ENCODE measurements at regions not wholly inside any gene's neighbourhood (a gene's known extent, or its start where the extent isn't known, plus 50 kb on each side); places are given as distances from the start of the nearest gene placed in this dataset.

DNA sequence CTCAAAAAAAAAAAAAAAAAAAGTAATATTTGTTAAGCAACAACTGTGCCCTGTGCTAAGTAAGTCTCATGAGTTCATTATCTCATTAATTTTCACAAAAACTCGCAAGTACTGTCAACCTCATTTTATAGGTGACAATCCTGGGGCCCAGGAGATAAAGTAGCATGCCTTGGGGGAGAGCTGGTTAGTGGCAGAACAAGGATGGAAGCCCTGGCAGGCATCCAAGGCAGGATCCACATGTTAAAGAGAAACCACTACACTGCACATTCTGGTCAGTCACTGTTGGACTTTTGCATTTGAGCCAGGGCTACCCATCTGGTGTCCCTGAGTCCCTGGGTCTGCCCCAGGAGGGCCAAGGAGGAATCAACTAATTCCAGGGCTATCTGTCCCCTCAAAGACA is 54.6 kb downstream of the ZFP36L2 start:
- DNase-seq = no peak

- no peak for DNase-seq
Measured at GRCh38 chr2:43170405-43171105, 55.9 kb downstream of the ZFP36L2 start.

GRCh38 chr2:43169987-43170386 is 56.4 kb downstream of the ZFP36L2 start:
- no peak for DNase-seq

DNA sequence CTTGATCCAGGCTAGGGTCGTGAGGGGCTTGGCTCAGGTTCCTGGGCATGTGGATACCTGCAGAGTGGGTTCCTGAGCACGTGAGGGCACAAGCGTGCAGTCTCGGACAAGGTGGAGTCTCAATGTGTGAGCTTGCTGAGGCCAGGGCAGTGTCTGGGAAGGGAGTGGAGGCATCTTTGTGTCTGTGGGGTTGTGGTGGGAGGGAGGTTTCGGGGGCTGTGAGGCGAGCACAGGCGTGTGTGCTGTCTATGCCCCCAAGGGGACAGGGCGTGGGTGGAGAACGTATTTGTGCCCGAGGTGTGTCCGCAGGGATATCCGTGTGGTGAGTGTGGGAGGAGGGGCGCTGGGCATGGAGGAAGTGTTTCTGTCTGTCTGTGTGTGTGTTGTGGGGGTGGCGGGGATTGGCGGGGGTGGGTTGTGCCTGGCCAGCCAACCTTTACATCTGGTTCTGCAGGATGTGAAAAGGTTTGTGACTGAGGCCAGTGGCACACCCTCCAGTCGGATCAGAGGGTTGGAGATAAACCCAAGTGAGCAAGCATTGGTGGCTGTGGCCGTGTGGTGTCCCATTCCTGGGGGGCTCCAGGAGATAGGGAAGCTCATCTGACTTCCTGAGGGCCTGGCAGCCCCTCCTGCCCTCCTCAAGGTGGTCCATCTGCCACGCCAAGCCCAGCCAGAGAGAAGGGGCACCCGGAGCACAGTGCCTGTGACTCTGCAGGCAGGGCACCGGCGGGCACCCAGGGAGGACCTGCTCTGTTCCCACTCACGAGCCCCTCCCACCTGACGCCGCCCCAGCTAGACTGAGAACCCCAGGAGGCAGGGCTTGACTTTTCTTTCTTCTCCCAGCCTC is 57.1 kb downstream of the ZFP36L2 start:
- DNase-seq = no peak

- no peak for DNase-seq
Measured at GRCh38 chr2:43168016-43168369, 58.4 kb downstream of the ZFP36L2 start.

DNA sequence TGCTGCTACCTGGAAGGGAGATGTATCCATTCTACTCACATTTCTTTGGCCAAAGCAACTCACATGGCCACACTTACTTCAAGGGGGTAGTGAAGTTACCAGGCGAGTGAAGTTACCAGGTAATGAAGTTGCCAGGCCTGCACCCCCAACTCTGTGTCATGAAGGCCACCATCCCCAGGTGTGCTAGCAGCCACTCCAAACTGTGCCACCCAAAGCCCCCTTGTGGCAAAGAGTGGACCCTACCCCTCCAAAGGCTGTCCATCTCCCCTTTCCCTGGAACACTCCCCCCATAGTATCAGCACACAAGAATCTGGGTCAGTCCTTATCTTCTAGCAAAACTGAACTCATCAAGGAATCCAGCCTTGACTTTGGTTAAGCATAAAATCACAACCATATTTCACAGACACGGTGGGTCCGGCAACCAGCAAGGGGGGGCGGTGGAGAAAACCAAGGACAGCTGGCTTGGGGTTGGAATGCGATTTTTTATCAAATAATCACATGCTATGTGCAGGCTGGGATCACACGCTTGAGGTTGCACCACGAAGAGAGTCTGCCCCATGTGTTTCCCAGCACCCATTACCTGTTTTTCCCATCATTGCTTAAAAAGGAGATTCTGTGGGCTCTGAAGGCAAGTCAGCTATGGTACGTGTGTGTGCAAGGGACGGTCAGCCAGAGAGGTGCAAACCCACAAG is 60.9 kb downstream of the ZFP36L2 start:
- no peak for DNase-seq

GRCh38 chr2:43164686-43165085 is 61.7 kb downstream of the ZFP36L2 start:
- DNase-seq = no peak

DNA sequence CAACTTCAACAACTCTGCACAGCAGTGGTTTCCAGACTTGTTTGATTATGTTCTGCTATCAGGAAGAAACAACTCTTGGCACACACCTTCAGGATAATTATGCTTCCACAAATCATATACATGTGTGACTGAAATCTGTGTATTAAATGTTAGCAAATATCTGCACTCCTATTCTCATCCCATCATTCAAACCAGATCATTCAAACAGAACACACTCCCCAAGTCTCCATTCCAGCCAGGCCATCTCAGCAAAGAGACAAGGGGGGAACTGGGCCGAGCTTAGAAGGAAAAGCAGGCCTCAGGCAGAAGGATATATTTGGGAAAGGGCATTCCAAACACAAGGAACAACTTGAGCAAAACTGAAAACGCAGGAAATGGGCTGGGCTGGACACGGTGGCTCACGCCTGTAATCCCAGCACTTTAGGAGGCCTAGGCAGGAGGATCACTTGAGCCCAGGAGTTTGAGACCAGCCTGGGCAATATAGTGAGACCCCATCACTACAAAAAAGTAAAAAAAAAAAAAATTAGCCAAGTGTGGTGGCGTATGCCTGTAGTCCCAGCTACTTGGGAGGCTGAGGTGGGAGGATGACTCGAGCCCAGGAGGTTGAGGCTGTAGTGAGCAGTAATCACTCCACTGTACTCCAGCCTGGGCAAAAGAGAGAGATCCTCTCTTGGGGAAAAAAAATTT is 62.7 kb downstream of the ZFP36L2 start:
- no peak for DNase-seq

DNA sequence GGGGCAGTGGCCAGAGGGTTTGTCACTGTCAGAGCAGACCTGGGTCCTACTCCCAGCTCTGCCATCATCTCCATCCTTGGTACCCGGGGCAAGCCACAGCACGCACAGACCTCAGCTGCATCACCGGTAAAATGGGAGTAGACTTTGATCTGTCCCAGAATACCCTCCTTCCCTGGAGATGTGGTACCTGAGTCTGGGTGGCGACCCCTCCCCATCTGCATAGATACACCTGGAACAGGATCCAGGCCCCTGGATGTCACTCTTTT is 64.0 kb downstream of the ZFP36L2 start:
- DNase-seq = no peak

GRCh38 chr2:43161650-43162510 is 64.5 kb downstream of the ZFP36L2 start:
- no peak for DNase-seq

GRCh38 chr2:43160778-43161177 is 65.6 kb downstream of the ZFP36L2 start:
- DNase-seq = no peak

DNA sequence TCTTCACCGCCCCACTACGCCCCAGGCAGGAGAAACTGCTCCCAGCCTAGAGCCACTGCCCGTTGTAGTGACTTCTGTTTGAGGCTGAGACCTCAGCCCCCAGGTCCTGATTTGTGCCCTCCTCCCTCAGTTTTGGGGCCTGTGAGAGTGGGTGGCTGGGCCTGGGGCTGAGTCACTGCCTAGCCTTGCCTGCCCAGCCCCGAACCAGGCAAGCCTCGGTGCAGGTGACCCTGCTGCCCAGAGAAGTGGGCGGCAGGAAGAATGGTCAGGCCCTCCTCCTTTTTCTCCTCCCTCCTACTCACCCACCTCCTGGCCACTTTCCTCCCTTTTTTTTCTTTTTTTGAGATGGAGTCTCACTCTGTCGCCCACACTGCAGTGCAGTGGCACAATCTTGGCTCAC is 66.6 kb downstream of the ZFP36L2 start:
- no peak for DNase-seq

- no peak for DNase-seq
Measured at GRCh38 chr2:43158259-43158880, 68.0 kb downstream of the ZFP36L2 start.

GRCh38 chr2:43157506-43158246 is 68.7 kb downstream of the ZFP36L2 start:
- DNase-seq = no peak

GRCh38 chr2:43155851-43156411 is 70.5 kb downstream of the ZFP36L2 start:
- no peak for DNase-seq

- DNase-seq = no peak
Measured at GRCh38 chr2:43154685-43155084, 71.7 kb downstream of the ZFP36L2 start.

GRCh38 chr2:43152741-43153647 is 73.4 kb downstream of the ZFP36L2 start:
- no peak for DNase-seq

- DNase-seq = no peak
Measured at GRCh38 chr2:43152186-43152585, 74.2 kb downstream of the ZFP36L2 start.

- DNase-seq = no peak
Measured at GRCh38 chr2:43149482-43150107, 76.8 kb downstream of the ZFP36L2 start.
